Aorta (tissue), 5 donors: ENCODE measurements at regions not wholly inside any gene's neighbourhood (a gene's known extent, or its start where the extent isn't known, plus 50 kb on each side); places are given as distances from the start of the nearest gene placed in this dataset.
"Not testable (repeated sequence)": the region's sequence is repeated elsewhere in the genome, so short reads cannot be mapped to it uniquely, and the experiment has no call there.

Experiments used
- ATAC-seq: fragments of 200-7000 bp; cut with Tn5 transposase; one replicate; pipeline ENCODE4 v1.9.1; 2022; ENCODE audit warnings: moderate library complexity; ENCODE audit not compliant: low FRiP score
- DNase-seq, 2 donors: peaks; one replicate each; pipeline ENCODE4 v3.0.0-alpha.2; 2020
- H3K27ac ChIP-seq, 2 donors: one replicate each; pipeline ENCODE4 v1.5.1; 2013; ENCODE audit warnings: low read length in 2 of 2, mild to moderate bottlenecking in 2 of 2, moderate library complexity in 2 of 2, control low read depth in 1 of 2, inconsistent platforms in 1 of 2, low read depth in 1 of 2
- H3K27me3 ChIP-seq, 2 donors: one replicate each; pipeline ENCODE4 v1.6.1; 2013; ENCODE audit warnings: control low read depth in 1 of 2, low read length in 1 of 2, mild to moderate bottlenecking in 1 of 2, moderate library complexity in 1 of 2; ENCODE audit not compliant: insufficient read depth in 2 of 2, control insufficient read depth in 1 of 2
- H3K36me3 ChIP-seq, 2 donors: one replicate each; pipeline ENCODE4 v1.6.1; 2013; ENCODE audit warnings: control low read depth in 1 of 2, low read length in 1 of 2, mild to moderate bottlenecking in 1 of 2; ENCODE audit not compliant: insufficient read depth in 2 of 2, control insufficient read depth in 1 of 2
- H3K4me1 ChIP-seq, 2 donors: one replicate each; pipeline ENCODE4 v1.6.1; 2013; ENCODE audit warnings: low read length in 2 of 2, control low read depth in 1 of 2, mild to moderate bottlenecking in 1 of 2, moderate library complexity in 1 of 2; ENCODE audit not compliant: insufficient read depth in 2 of 2, control insufficient read depth in 1 of 2
- H3K4me3 ChIP-seq, 2 donors: one replicate each; pipeline ENCODE4 v1.5.1; 2013; ENCODE audit warnings: low read length in 2 of 2, control low read depth in 1 of 2, mild to moderate bottlenecking in 1 of 2
- H3K9me3 ChIP-seq: one replicate; pipeline ENCODE4 v1.6.1; 2013; ENCODE audit warnings: mild to moderate bottlenecking, low read length; ENCODE audit not compliant: control insufficient read depth
- WGBS, 2 donors: extraction: QIAGEN DNeasy Blood & Tissue Kit; methylation state at CpG; one replicate each; pipeline ENCODE4 v1.1.7; 2013; 5-methylcytosine and 5-hydroxymethylcytosine counted together
- intact Hi-C, 2 donors: fragments of 100-400 bp; cut with DNase I; formaldehyde crosslinking; loops; one replicate each; pipeline versions ENCODE4 v1.14.2 to v1.15.0; 2022
- donor health status: healthy with polysubstance abuse.
- donor health status: Bipolar disorder and iron deficiency.
- donor health status: DM: no; HTN: no; CAD: no.
- donor health status: DM: no; HTN: no; CAD: no.
- donor health status: DM: yes; HTN: yes; CAD: no.

GRCh38 chr11:89658767-89659166, 51.3 kb upstream of the TRIM77 start:
- ATAC-seq, H3K36me3 ChIP-seq, H3K4me3 ChIP-seq, H3K27me3 ChIP-seq, H3K27ac ChIP-seq, DNase-seq, H3K9me3 ChIP-seq, intact Hi-C loops, H3K4me1 ChIP-seq: not testable (repeated sequence)

DNA sequence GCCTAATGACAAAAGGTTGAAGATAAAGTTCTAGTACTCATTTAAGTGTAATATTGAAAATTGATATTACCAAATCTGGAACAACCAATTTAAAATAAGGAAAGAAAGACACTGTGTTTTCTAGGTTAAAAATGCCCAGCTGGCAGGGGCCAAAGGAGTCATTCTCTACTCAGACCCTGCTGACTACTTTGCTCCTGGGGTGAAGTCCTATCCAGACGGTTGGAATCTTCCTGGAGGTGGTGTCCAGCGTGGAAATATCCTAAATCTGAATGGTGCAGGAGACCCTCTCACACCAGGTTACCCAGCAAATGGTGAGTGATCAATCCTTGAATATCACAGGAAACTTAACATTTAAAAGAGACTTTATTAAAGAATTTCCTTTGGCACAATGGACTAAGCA, 50.7 kb upstream of the TRIM77 start:
- DNase-seq, H3K27me3 ChIP-seq, H3K4me1 ChIP-seq, H3K27ac ChIP-seq, intact Hi-C loops, ATAC-seq, H3K36me3 ChIP-seq, H3K4me3 ChIP-seq, H3K9me3 ChIP-seq: not testable (repeated sequence)
- 50 to 59% methylated on average over 2 of the region's 2 CpGs for WGBS, 2 donors

GRCh38 chr11:89660234-89660633, 49.9 kb upstream of the TRIM77 start:
- ATAC-seq (no peak), DNase-seq (no peak)
- no peak overlapping the region for H3K27ac ChIP-seq
- H3K27me3 ChIP-seq, result no peaks in the 10 kb centered on the region
- intact Hi-C loops, result no loop called here
- H3K4me3 ChIP-seq, result no peak overlapping the region
- H3K4me1 ChIP-seq, result no peaks in the 10 kb centered on the region
- H3K9me3 ChIP-seq, result no peaks in the 10 kb centered on the region
- no peaks in the 10 kb centered on the region for H3K36me3 ChIP-seq
